ENCODE measurements at regions not wholly inside any gene's neighbourhood (a gene's known extent, or its start where the extent isn't known, plus 50 kb on each side); places are given as distances from the start of the nearest gene placed in this dataset.

- no peak for TF ChIP-seq CTCF (IDR thresholded peaks at IDR 0.05; ENCODE audit: insufficient read depth in 1 of 2, low read depth in 1 of 2, low read length in 1 of 2, severe bottlenecking in 1 of 2, unreplicated experiment in 1 of 2)
- H3K27me3 Mint-ChIP-seq (ENCODE audit: insufficient read depth, unreplicated experiment) = no peaks in the 10 kb centered on the region
- H3K27ac Mint-ChIP-seq (ENCODE audit: unreplicated experiment) = no peak overlapping the region
- intact Hi-C loops (cut with micrococcal nuclease; ENCODE audit: unreplicated experiment) = loop anchor here (5.0 kb wide), 1 partner anchor 52 kb away; no protein-coding TSS in a partner anchor
- H3K4me1 Mint-ChIP-seq (ENCODE audit: low read depth, unreplicated experiment) = no peaks in the 10 kb centered on the region
- Histone ChIP-seq H3K36me3 (ENCODE audit: control insufficient read depth, insufficient read depth, low read length) (no peaks in the 10 kb centered on the region), H3K9me3 (no peaks in the 10 kb centered on the region), H3K4me1 (no peaks in the 10 kb centered on the region), H3K4me3 (ENCODE audit: low read depth, low read length) (no peak overlapping the region), H3K27me3 (replicated peaks; ENCODE audit: control insufficient read depth, insufficient read depth, low read length) (no peaks in the 10 kb centered on the region)
- ChIA-PET CTCF (no interaction called here), POLR2A (no interaction called here)
- no peak for DNase-seq
- no TSS peak for BruUV-seq (replicated peaks)
- H3K9me3 Mint-ChIP-seq (ENCODE audit: unreplicated experiment) = no peaks in the 10 kb centered on the region
- no peak overlapping the region for H3K4me3 Mint-ChIP-seq (ENCODE audit: unreplicated experiment)
- no peaks in the 10 kb centered on the region for H3K36me3 Mint-ChIP-seq (ENCODE audit: insufficient read depth, unreplicated experiment)
Observed at GRCh38 chr2:47715552-47715951, 67.4 kb upstream of the MSH6 start.

GRCh38 chr2:47708801-47709499, 74.0 kb upstream of the MSH6 start:
- no peaks in the 10 kb centered on the region for H3K36me3 Mint-ChIP-seq (ENCODE audit: insufficient read depth, unreplicated experiment)
- no peak for DNase-seq
- H3K4me3 ChIP-seq (ENCODE audit: low read depth, low read length) = no peak overlapping the region
- TF ChIP-seq CTCF (IDR thresholded peaks at IDR 0.05; ENCODE audit: insufficient read depth in 1 of 2, low read depth in 1 of 2, low read length in 1 of 2, severe bottlenecking in 1 of 2, unreplicated experiment in 1 of 2) = no peak
- no peaks in the 10 kb centered on the region for H3K27me3 Mint-ChIP-seq (ENCODE audit: insufficient read depth, unreplicated experiment)
- H3K4me1 Mint-ChIP-seq (ENCODE audit: low read depth, unreplicated experiment) = peaks cover 1% of the 10 kb centered on the region
- H3K36me3 ChIP-seq (ENCODE audit: control insufficient read depth, insufficient read depth, low read length) = no peaks in the 10 kb centered on the region
- no peaks in the 10 kb centered on the region for H3K27me3 ChIP-seq (replicated peaks; ENCODE audit: control insufficient read depth, insufficient read depth, low read length)
- intact Hi-C loops (cut with micrococcal nuclease; ENCODE audit: unreplicated experiment) = no loop called here
- H3K27ac Mint-ChIP-seq (ENCODE audit: unreplicated experiment) = no peak overlapping the region
- POLR2A ChIA-PET = no interaction called here
- no peaks in the 10 kb centered on the region for H3K9me3 Mint-ChIP-seq (ENCODE audit: unreplicated experiment)
- H3K4me3 Mint-ChIP-seq (ENCODE audit: unreplicated experiment) = no peak overlapping the region
- CTCF ChIA-PET = no interaction called here
- H3K4me1 ChIP-seq = peaks cover 3% of the 10 kb centered on the region; the same call in 1 of the 2 replicates
- H3K9me3 ChIP-seq = no peaks in the 10 kb centered on the region
- no TSS peak for BruUV-seq (replicated peaks)

- Mint-ChIP-seq H3K27ac (ENCODE audit: unreplicated experiment) (no peak overlapping the region), H3K27me3 (ENCODE audit: insufficient read depth, unreplicated experiment) (no peaks in the 10 kb centered on the region), H3K4me1 (ENCODE audit: low read depth, unreplicated experiment) (peaks cover 10% of the 10 kb centered on the region), H3K9me3 (ENCODE audit: unreplicated experiment) (no peaks in the 10 kb centered on the region), H3K36me3 (ENCODE audit: insufficient read depth, unreplicated experiment) (no peaks in the 10 kb centered on the region), H3K4me3 (ENCODE audit: unreplicated experiment) (no peak overlapping the region)
- no peak overlapping the region for H3K4me3 ChIP-seq (ENCODE audit: low read depth, low read length)
- H3K4me1 ChIP-seq = peaks cover 24% of the 10 kb centered on the region
- H3K36me3 ChIP-seq (ENCODE audit: control insufficient read depth, insufficient read depth, low read length) = no peaks in the 10 kb centered on the region
- H3K9me3 ChIP-seq = no peaks in the 10 kb centered on the region
- H3K27me3 ChIP-seq (replicated peaks; ENCODE audit: control insufficient read depth, insufficient read depth, low read length) = no peaks in the 10 kb centered on the region
- intact Hi-C loops (cut with micrococcal nuclease; ENCODE audit: unreplicated experiment) = no loop called here
- DNase-seq = no peak
- BruUV-seq (replicated peaks) = no TSS peak
- TF ChIP-seq CTCF (IDR thresholded peaks at IDR 0.05; ENCODE audit: insufficient read depth in 1 of 2, low read depth in 1 of 2, low read length in 1 of 2, severe bottlenecking in 1 of 2, unreplicated experiment in 1 of 2) = no peak
- ChIA-PET POLR2A (interaction anchor here (0.5 kb wide), 1 partner anchor 421 kb away, joined by 3 read pairs; no protein-coding TSS in a partner anchor), CTCF (no interaction called here)
Observed at GRCh38 chr2:47704287-47704686, 78.7 kb upstream of the MSH6 start.
